HUES6 (cell line): ENCODE measurements at regions not wholly inside any gene's neighbourhood (a gene's known extent, or its start where the extent isn't known, plus 50 kb on each side); places are given as distances from the start of the nearest gene placed in this dataset.
"Not testable (repeated sequence)": the region's sequence is repeated elsewhere in the genome, so short reads cannot be mapped to it uniquely, and the experiment has no call there.

Experiments used
- H3K27ac ChIP-seq: 2 replicates; pipeline ENCODE4 v1.7.0; 2013; ENCODE audit warnings: low read depth, mild to moderate bottlenecking, low read length, inconsistent platforms
- H3K27me3 ChIP-seq: 2 replicates; pipeline ENCODE4 v1.6.1; 2013; ENCODE audit warnings: low read length; ENCODE audit not compliant: control insufficient read depth, insufficient read depth
- H3K36me3 ChIP-seq: 2 replicates; pipeline ENCODE4 v1.6.1; 2013; ENCODE audit warnings: low read length; ENCODE audit not compliant: control insufficient read depth, insufficient read depth
- H3K4me1 ChIP-seq: 2 replicates; pipeline ENCODE4 v1.6.1; 2013; ENCODE audit warnings: low read length; ENCODE audit not compliant: control insufficient read depth, insufficient read depth
- H3K4me3 ChIP-seq: 2 replicates; pipeline ENCODE4 v1.5.1; 2013; ENCODE audit warnings: low read depth, low read length
- H3K9ac ChIP-seq: one replicate; pipeline ENCODE4 v1.6.1; 2013; ENCODE audit warnings: mild to moderate bottlenecking, low read length
- H3K9me3 ChIP-seq: 2 replicates; pipeline ENCODE4 v1.6.1; 2013; ENCODE audit warnings: low read depth, low read length; ENCODE audit not compliant: control insufficient read depth, insufficient read depth

- H3K4me3 ChIP-seq, H3K27ac ChIP-seq, H3K36me3 ChIP-seq, H3K27me3 ChIP-seq, H3K9ac ChIP-seq, H3K4me1 ChIP-seq, H3K9me3 ChIP-seq: not testable (repeated sequence)
Observed at GRCh38 chr12:127503996-127504395, 763.0 kb upstream of the TMEM132C start.

GRCh38 chr12:127504874-127505273 lies 762.1 kb upstream of the TMEM132C start:
- no peak overlapping the region for H3K9ac ChIP-seq
- H3K9me3 ChIP-seq, result no peaks in the 10 kb centered on the region
- H3K4me3 ChIP-seq, result no peak overlapping the region
- peaks cover 8% of the 10 kb centered on the region for H3K4me1 ChIP-seq
- H3K27me3 ChIP-seq, result no peaks in the 10 kb centered on the region
- H3K27ac ChIP-seq, result no peak overlapping the region
- H3K36me3 ChIP-seq, result no peaks in the 10 kb centered on the region

- H3K27ac ChIP-seq, result no peak overlapping the region
- H3K4me3 ChIP-seq, result no peak overlapping the region
- no peaks in the 10 kb centered on the region for H3K36me3 ChIP-seq
- peaks cover 5% of the 10 kb centered on the region; the same call in 1 of the 2 replicates for H3K9me3 ChIP-seq
- no peak overlapping the region for H3K9ac ChIP-seq
- no peaks in the 10 kb centered on the region for H3K27me3 ChIP-seq
- no peaks in the 10 kb centered on the region for H3K4me1 ChIP-seq
Observed at GRCh38 chr12:127507341-127507740, 759.6 kb upstream of the TMEM132C start.

GRCh38 chr12:127509066-127509778 lies 757.7 kb upstream of the TMEM132C start:
- Histone ChIP-seq H3K4me1 (no peaks in the 10 kb centered on the region), H3K9ac (no peak overlapping the region), H3K4me3 (no peak overlapping the region), H3K27me3 (no peaks in the 10 kb centered on the region), H3K9me3 (peaks cover 5% of the 10 kb centered on the region; the same call in 1 of the 2 replicates), H3K27ac (no peak overlapping the region), H3K36me3 (no peaks in the 10 kb centered on the region)

- Histone ChIP-seq H3K9me3 (no peaks in the 10 kb centered on the region), H3K27ac (no peak overlapping the region), H3K4me3 (no peak overlapping the region), H3K36me3 (no peaks in the 10 kb centered on the region), H3K27me3 (no peaks in the 10 kb centered on the region), H3K4me1 (no peaks in the 10 kb centered on the region), H3K9ac (no peak overlapping the region)
Observed at GRCh38 chr12:127515941-127516340, 751.0 kb upstream of the TMEM132C start.

- no peaks in the 10 kb centered on the region for H3K27me3 ChIP-seq
- no peaks in the 10 kb centered on the region for H3K9me3 ChIP-seq
- H3K4me1 ChIP-seq, result no peaks in the 10 kb centered on the region
- H3K9ac ChIP-seq, result no peak overlapping the region
- no peak overlapping the region for H3K4me3 ChIP-seq
- H3K36me3 ChIP-seq, result no peaks in the 10 kb centered on the region
- no peak overlapping the region for H3K27ac ChIP-seq
Observed at GRCh38 chr12:127516467-127516866, 750.5 kb upstream of the TMEM132C start.

GRCh38 chr12:127519779-127520178 lies 747.2 kb upstream of the TMEM132C start:
- H3K4me1 ChIP-seq, result no peaks in the 10 kb centered on the region
- H3K27me3 ChIP-seq, result no peaks in the 10 kb centered on the region
- H3K4me3 ChIP-seq, result no peak overlapping the region
- H3K36me3 ChIP-seq, result no peaks in the 10 kb centered on the region
- H3K9me3 ChIP-seq, result no peaks in the 10 kb centered on the region
- H3K9ac ChIP-seq, result no peak overlapping the region
- H3K27ac ChIP-seq, result no peak overlapping the region

- Histone ChIP-seq H3K36me3 (no peaks in the 10 kb centered on the region), H3K9ac (no peak overlapping the region), H3K27ac (no peak overlapping the region), H3K27me3 (no peaks in the 10 kb centered on the region), H3K4me1 (no peaks in the 10 kb centered on the region; the same call in 1 of the 2 replicates), H3K9me3 (no peaks in the 10 kb centered on the region), H3K4me3 (no peak overlapping the region)
Observed at GRCh38 chr12:127526925-127527324, 740.0 kb upstream of the TMEM132C start.

- Histone ChIP-seq H3K9me3 (no peaks in the 10 kb centered on the region), H3K4me1 (no peaks in the 10 kb centered on the region; the same call in 1 of the 2 replicates), H3K27me3 (no peaks in the 10 kb centered on the region), H3K9ac (no peak overlapping the region), H3K36me3 (no peaks in the 10 kb centered on the region), H3K4me3 (no peak overlapping the region), H3K27ac (no peak overlapping the region)
Observed at GRCh38 chr12:127528551-127528950, 738.4 kb upstream of the TMEM132C start.

- H3K27me3 ChIP-seq, result no peaks in the 10 kb centered on the region
Observed at GRCh38 chr12:127531542-127531941, 735.4 kb upstream of the TMEM132C start.

GRCh38 chr12:127533353-127533752 lies 733.6 kb upstream of the TMEM132C start:
- no peaks in the 10 kb centered on the region for H3K27me3 ChIP-seq
- H3K36me3 ChIP-seq, result no peaks in the 10 kb centered on the region
- H3K27ac ChIP-seq, result no peak overlapping the region
- H3K4me1 ChIP-seq, result peaks cover 7% of the 10 kb centered on the region
- no peak overlapping the region for H3K4me3 ChIP-seq
- no peak overlapping the region for H3K9ac ChIP-seq
- peaks cover 4% of the 10 kb centered on the region; the same call in 1 of the 2 replicates for H3K9me3 ChIP-seq

More at GRCh38 chr12:127531542-127531941, 735.4 kb upstream of the TMEM132C start:
- Histone ChIP-seq H3K4me1 (no peaks in the 10 kb centered on the region; the same call in 1 of the 2 replicates), H3K27ac (no peak overlapping the region), H3K9me3 (peaks cover 4% of the 10 kb centered on the region; the same call in 1 of the 2 replicates), H3K4me3 (no peak overlapping the region), H3K36me3 (no peaks in the 10 kb centered on the region), H3K9ac (no peak overlapping the region)
